ENCODE measurements at regions not wholly inside any gene's neighbourhood (a gene's known extent, or its start where the extent isn't known, plus 50 kb on each side); places are given as distances from the start of the nearest gene placed in this dataset.

DNA sequence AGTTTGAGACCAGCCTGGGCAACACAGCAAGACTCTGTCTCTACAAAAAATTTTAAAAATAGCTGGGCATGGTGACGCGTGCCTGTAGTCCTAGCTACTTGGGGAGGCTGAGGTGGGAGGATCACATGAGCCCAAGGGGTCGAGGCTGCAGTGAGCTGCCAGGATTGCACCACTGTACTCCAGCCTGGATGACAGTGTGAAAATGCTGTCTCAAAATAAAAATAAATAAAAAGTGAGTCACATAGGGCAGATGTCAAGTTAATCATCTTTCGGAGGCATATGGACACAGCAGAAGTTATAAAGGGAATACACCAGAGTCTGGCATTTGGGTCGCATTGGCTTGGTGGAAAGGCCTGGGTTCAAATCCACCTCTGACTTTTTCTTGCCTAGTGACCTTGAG, 92.7 kb downstream of the PHETA1 start:
- TF ChIP-seq, protein P1, sequence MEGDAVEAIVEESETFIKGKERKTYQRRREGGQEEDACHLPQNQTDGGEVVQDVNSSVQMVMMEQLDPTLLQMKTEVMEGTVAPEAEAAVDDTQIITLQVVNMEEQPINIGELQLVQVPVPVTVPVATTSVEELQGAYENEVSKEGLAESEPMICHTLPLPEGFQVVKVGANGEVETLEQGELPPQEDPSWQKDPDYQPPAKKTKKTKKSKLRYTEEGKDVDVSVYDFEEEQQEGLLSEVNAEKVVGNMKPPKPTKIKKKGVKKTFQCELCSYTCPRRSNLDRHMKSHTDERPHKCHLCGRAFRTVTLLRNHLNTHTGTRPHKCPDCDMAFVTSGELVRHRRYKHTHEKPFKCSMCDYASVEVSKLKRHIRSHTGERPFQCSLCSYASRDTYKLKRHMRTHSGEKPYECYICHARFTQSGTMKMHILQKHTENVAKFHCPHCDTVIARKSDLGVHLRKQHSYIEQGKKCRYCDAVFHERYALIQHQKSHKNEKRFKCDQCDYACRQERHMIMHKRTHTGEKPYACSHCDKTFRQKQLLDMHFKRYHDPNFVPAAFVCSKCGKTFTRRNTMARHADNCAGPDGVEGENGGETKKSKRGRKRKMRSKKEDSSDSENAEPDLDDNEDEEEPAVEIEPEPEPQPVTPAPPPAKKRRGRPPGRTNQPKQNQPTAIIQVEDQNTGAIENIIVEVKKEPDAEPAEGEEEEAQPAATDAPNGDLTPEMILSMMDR (IDR thresholded peaks at IDR 0.05), result no peak
- no peak for TF ChIP-seq CHD2 (IDR thresholded peaks at IDR 0.05; ENCODE audit: low read length, partially characterized antibody)
- no peak for TF ChIP-seq POLR2A (IDR thresholded peaks at IDR 0.05; ENCODE audit: low read length)
- TF ChIP-seq EP300 (IDR thresholded peaks at IDR 0.05), result no peak
- no peak for TF ChIP-seq ZSCAN20 (CRISPR knock-in tag; IDR thresholded peaks at IDR 0.05)
- TF ChIP-seq PHF8 (IDR thresholded peaks at IDR 0.05; ENCODE audit: borderline replicate concordance, low read depth), result no peak
- TF ChIP-seq, protein P2, sequence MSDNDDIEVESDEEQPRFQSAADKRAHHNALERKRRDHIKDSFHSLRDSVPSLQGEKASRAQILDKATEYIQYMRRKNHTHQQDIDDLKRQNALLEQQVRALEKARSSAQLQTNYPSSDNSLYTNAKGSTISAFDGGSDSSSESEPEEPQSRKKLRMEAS (IDR thresholded peaks at IDR 0.05), result no peak

All from A549 (cell line).